ENCODE measurements at regions not wholly inside any gene's neighbourhood (a gene's known extent, or its start where the extent isn't known, plus 50 kb on each side); places are given as distances from the start of the nearest gene placed in this dataset.
"Not testable (repeated sequence)": the region's sequence is repeated elsewhere in the genome, so short reads cannot be mapped to it uniquely, and the experiment has no call there.

DNA sequence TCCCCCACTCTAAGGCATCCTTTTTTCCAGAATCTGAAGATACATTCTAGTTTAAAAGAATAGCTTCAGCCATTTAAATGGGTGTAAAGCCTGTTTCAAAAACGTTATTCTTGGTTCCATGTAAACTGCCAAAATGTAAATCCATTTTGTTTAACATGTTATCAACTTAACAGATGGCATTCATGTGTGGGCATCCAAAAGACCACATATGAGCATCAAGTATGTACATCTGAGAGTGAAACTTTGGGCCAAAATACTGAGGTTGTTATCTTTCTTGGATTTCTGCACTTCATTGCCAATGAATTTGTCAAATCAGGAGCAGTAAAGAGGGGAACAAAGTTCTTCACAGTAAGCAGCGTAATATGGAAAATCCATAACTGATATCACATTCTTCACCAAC, 395.4 kb downstream of the ZNF804A start:
- no peak for DNase-seq

GRCh38 chr2:185006481-185006880, 408.2 kb downstream of the ZNF804A start:
- no peak for DNase-seq

GRCh38 chr2:185012643-185013042, 414.3 kb downstream of the ZNF804A start:
- DNase-seq = no peak

DNA sequence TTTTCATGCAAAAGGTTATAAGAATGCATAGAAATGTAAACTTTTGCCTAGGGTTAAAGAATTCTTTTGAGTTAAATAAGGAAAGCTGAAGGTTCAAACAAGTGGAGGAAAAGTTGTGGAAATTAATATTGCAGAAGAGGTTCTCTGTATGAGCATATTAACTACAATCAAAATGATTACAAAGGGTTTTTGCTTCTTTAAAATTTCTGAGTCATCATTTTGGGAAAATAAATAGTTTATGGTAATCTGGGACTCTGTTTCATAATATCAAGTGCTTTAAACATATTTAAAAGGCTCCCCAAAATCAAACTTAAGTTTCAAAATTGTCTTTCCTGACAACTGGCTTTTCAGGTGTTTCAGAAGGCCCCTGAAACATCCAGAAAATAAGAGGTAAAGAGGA, 415.7 kb downstream of the ZNF804A start:
- DNase-seq = no peak

- not testable (repeated sequence) for DNase-seq
These were observed 427.6 kb downstream of the ZNF804A start for GRCh38 chr2:185025891-185026290.

DNA sequence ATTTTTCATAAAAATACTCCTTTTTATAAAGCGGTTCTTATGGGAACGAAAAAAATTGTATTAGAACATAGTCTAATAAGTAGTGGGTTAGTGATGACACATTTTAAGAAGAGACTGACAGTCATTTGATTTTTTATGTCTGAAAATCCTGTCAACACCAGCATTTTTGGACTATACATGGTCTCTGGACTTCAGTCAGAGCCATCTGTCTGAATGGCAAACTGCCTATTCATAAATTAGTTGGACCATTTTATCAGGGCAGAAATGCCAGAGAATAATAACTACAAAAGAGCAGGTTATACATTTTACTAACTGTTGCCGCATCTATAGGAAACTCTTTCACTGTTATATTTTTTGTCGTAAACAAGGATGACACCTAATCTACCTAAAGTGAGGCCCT, 437.6 kb downstream of the ZNF804A start:
- peak in 1 of 14 donors; percentile 81 for DNase-seq

GRCh38 chr2:185044323-185044874, 446.1 kb downstream of the ZNF804A start:
- DNase-seq = no peak

DNA sequence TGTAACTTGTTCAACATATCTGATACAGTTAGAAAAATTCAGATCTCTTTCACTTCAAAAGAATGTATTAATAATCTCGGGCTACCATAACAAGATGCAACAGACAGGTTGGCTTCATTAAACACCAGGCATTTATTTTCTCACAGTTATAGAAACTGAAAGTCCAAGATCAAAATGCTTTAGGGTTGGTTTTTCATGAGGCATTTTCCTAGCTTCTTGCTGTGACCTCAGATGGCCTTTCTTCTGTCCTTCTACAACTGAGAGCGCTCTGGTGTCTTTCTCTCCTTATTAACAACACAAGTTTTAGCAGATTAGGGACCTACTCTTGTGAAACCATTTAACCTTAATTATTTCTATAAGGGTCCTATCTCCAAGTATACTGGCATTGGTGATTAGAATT, 452.5 kb downstream of the ZNF804A start:
- no peak for DNase-seq

GRCh38 chr2:185063761-185064160, 465.4 kb downstream of the ZNF804A start:
- no peak for DNase-seq

- no peak for DNase-seq
These were observed 467.8 kb downstream of the ZNF804A start for GRCh38 chr2:185066128-185066527.

DNA sequence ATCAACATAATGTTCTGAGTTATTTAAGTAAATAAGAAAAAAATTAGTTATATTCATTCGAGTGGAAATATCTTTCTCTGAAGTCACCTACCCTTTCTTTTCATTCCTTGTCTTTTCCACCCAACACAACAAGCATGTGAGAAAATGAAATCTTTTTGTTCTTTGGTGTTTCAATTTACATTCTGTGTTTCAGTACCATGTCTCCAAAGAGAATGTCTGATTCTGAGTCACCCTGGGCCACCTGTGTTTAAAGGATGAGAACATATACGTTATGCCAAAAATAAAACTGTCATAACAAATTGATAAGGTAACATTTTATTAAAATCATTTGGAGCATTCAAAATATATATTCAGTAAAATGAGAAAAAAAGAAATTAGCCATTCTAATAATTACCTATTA, 470.8 kb downstream of the ZNF804A start:
- no peak for DNase-seq

GRCh38 chr2:185074156-185074555, 475.8 kb downstream of the ZNF804A start:
- DNase-seq = peak in 1 of 14 donors; percentile 49

DNA sequence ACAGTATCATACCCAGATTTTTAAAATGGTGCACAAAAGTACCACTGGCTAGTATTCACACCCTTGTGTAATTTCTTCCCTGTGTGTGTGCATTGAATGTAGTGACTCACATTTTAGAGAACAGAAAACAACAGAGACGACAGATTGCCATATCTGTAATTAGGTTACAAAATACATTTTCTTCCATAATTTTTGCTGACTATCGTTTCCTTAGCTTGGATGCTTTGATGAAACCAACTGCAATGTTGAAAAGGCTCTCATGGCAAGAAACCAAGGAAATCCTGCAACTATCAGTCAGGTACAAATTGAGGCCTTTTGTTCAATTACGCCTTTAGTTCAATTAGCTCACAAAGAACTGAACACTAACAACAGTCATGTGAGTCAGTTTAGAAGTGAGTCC, 484.4 kb downstream of the ZNF804A start:
- DNase-seq = no peak

- DNase-seq = no peak
These were observed 510.3 kb downstream of the ZNF804A start for GRCh38 chr2:185108588-185108987.

- no peak for DNase-seq
These were observed 529.1 kb downstream of the ZNF804A start for GRCh38 chr2:185127412-185127811.

DNA sequence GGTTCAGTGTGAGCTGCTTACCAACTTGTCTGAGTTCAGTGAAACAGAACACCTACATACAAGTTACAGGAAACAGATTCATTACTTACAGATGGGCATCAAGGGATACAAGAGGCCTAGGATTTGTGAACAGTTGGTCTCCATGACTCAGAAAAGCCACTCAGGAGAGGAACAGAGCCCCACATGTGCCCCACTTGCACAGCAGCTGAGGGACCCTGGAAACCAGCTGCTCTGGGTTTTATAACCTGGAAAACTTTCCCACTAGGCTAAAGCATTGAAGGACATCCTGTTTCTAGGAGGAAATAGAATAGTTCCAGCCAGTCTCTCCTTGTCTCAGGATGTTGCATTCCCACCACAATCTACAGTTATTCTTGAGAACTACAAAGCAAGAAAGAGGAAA, 530.0 kb downstream of the ZNF804A start:
- no peak for DNase-seq

DNA sequence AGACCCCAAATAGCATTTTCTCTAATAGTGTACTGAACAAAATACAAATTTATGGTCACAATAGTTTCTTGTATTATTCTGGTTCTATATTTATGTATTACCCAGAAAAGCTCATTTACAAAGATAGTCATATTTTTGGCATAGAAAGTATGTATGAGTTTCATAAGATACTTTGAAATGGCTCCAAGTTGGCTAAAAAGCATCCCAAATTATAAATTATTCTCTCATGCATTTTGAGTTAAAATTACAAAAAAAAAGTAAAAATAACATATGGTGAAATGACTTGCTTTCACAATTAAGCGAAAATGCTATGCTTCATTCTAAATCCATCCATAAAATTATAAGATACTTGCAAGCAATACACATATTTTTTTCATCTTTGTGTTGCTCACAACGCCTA, 530.7 kb downstream of the ZNF804A start:
- no peak for DNase-seq

- DNase-seq = no peak
These were observed 532.4 kb downstream of the ZNF804A start for GRCh38 chr2:185130685-185131084.

DNA sequence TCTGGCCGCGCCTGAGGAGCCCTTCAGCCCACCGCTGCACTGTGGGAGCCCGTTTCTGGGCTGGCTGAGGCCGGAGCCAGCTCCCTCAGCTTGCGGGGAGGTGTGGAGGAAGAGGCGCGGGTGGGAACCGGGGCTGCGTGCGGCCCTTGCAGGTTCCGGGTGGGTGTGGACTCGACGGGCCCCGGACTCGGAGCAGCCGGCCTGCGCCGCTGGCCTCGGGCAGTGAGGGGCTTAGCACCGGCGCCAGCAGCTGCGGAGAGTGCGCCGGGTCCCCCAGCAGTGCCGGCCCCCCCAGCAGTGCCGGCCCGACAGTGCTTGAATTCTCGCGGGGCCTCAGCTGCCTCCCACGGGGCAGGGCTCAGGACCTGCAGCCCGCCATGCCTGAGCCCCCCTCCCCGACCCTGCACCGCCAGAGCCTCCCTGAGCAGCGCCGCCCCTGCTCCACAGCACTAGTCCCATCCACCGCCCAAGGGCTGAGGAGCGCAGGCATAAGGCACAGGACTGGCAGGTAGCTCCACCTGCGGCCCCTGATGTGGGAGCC, 534.2 kb downstream of the ZNF804A start:
- peak in 1 of 14 donors; percentile 1 for DNase-seq

DNA sequence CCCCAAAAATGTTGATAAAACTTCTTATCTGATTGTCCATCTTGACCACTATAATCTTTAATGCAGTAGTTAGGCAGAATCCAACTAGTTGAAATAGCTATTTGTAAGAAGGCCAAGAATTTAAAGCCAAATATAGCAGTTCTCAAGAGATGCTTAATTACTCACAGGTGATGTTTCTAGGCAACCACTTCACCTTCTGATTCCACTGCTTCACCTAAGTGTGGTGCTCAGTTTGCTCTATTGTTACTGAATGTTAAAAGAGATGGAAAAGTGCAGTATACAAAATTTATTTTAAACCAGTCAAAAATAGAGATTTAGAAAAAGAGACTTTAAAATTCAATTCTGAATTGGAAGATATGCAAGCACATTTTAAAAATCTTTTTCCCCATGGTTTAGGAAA, 539.4 kb downstream of the ZNF804A start:
- DNase-seq = peak in 1 of 14 donors; percentile 13

DNA sequence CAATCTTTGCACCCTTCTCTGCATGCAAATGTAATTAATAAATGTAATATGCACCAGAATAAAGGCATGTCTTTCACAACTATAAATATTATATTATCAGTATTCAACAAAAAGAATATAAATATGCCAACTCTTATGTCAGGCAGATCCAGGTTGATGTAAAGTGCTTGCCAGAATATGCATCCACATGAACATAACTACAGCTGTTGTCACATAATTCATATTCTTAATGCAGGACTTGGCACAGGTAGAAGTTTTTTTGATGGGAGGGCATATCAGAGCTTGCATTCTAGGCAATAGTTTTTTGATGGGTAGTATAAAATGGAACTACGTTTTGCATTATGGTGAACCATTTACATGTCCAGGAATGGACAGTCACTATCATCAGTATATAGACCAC, 544.3 kb downstream of the ZNF804A start:
- DNase-seq = no peak

DNA sequence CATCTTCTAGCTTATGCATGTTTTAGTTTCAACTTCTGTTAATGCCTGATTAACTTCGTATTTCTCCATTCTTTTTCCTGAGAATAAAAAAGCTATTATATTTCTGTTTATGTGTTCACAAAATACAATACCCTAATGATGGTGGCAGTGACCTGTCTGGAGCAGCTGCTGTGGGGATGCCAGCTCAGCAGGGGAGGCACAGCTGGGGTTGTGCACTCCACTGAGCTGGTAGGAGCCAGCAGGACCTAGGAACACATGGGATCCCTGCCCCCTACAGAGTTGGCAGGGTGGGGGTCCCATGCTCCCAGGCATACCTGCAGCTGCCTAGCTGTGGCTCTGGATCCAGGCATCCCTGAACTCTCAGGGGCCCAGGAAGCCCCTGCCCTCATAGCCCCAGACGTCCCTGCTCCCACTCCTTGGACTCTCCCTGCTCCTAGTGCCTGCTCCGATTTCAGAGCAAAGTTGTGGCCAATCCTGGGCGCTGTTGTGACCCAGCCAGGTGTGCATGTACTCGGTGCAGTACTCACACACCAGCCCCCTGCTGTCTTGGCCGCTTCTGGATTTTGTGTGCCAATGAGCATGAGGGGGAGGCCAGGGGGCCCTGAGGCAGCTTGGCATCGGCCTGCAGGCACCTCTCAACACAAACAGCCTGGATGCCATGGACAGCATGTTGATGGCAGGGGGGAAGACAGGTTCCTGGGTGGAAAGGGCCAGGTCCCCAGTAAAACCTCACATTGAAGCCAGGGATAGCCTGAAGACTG, 546.0 kb downstream of the ZNF804A start:
- no peak for DNase-seq

DNA sequence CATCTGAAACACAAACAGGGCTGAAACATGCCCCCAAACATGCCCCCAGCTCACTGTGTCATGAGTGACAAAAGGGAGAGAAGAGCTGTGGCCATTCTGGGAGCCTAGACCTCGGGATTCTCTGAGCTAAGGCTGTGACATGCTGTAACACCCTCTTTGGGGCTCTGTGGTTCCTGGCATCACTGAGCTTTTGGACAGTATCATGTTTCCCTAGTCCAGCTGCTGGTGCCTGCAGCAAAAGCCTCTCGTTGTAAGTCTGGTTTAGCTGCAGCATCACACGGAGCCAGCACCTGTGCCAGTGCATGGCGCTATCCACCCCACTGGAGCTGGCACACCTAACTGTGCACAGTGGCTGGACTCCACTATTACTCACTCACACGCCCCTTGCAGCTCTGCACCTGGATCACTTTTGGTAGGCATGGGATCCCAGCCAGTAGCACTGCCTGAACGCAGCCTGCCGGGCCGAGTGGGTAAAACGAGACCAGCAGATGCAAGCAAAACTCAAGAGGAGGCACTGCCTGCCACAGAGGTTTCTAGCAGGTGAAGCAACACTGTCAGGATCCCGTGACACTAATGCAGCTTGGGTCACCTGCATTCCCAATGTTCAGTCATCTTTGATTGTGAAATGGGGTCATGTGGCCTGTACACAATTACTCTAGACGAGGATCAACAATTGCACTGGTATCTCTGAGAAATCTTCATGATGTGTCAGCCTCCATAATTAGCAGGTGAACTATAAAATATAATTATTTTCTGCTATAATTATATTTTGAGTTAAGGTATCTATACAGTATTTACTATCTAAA, 547.2 kb downstream of the ZNF804A start:
- no peak for DNase-seq
